CD4-positive, alpha-beta T cell treated with Interleukin-6 at 100 ng/mL for 8 hours (primary cell): ENCODE measurements at regions not wholly inside any gene's neighbourhood (a gene's known extent, or its start where the extent isn't known, plus 50 kb on each side); places are given as distances from the start of the nearest gene placed in this dataset.
"Not testable (repeated sequence)": the region's sequence is repeated elsewhere in the genome, so short reads cannot be mapped to it uniquely, and the experiment has no call there.

Experiments used
- DNase-seq: peaks from one replicate; pipeline ENCODE4 v3.0.0-alpha.2; 2020; ENCODE audit warnings: mixed read lengths, low spot score

DNA sequence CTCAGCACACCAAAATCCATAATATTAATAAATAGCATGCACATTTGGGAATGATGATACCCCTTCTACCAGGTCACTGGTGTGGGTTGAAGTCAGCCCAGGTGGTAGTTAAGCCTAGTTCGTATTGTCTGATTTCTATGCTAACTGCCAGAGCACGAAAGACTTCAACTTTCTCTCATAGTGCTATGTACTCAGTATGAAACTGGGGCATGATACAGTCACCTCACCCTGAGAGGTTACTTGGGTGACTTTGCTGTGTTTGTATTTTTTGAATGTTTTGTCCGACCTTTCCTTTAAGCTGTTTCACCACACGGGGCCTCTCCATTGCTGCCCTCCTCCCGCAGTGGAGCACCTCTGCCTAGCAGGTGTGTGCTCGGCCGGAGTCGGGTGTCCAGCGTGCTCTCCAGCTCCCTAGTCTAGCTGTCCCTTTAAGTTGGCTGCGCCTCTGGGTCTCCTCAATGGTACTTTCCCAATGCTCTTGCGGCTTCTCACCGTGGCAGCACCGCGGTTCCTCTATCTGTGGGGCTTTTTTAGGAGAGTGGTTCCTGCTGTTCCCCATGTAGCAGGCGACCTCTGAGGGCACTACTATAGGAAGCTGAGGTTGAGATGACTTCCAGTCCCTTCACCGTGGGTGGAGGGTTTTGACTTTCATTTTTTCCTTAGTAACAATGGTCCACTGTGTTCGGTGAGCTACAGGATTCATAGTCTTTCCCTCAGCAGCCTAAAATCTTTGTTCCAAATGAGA lies 524.0 kb upstream of the PFKP start:
- no peak for DNase-seq

DNA sequence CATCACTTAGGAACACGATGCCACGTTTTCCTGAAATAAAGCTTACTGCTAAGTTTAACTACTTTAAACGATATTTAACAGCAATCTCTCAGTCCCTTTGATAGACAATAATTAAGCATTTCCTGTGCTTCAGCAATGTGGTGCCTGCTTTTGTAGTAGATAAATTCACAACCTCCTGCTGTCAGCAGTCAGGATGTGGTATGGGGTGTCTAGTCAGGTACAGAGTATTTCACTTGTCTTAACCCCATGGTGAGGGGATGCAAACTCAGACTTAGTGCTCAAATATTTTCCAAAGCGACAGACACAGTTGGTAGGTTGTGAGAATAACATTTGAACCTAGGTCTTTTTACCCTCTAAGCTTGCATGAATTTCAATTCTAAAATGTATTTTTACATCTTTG lies 526.2 kb upstream of the PFKP start:
- no peak for DNase-seq

DNA sequence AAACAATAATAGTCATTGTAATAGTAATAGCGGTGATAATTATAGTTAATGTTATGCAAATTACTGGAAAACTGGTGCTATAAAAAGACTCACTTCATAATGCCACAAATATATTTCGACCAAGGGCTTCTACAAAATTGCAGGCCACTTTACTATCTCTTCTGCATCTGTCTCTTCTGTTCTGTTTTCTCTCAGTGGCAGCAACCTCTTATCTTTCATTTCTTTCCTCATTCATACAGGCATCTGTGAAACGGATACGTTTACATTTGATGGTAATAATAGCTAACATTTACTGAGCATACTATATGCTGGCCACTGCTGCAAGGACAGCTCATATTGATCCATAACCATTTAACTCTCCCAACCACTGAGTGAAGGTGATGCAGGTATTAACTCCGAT lies 537.4 kb upstream of the PFKP start:
- DNase-seq, result no peak

DNA sequence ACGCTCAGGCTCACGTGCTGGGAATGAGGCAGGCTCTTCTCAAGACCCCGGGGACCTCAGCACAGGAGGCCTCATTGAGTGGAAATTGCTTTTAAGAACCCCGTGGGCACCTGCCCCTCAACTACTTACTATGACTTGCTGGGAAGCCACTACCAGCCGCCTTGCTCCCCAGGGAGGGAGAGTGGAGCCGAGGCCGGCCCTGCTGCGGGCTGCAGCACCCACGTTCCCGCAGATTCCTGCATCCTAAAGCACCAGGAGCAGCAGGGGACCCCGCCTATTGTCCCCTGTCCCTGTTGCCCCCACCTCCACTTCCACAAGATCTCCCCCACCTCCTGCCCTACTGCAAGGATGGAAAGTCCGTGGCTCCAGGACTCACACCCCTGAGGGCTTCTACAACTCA lies 541.6 kb upstream of the PFKP start:
- no peak for DNase-seq

DNA sequence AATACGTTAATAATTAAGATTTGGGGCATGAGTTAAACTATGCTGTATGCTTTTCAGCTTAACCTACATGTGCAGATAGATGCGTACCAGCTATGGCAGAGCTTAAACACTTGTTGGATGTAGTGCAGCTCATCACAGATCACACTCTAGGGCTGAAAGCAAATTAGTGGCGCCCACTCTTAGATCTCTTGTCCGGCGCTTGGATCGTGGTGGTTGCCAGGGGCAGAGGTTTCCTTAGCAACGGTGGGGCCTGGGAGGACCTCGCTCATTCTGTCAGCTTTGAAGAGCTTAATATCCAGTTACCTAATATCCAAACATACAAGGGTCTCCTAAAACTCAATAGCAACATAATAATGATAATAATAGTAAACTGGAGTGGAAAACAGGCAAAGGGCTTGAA lies 548.2 kb upstream of the PFKP start:
- no peak for DNase-seq

DNA sequence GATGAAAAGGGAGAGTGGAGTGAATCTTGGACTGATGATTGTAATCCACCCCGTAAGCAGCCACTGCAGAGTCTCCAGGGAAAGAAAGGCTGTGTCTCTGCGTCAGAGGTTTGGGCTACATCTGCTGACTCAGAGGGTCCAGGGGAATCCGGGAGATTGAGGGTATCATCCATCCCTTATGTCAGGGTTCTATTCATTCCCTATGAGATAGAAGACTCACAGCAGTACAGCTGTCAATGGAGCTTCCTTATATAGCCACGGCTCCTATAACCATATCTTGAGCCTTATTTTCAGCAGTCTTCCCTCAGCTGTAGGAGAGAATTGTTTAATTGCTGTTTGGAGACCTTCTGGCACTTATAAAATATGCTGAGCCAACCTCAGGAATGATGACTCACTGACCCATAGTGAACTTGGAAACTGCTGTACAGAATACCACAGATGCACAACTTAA lies 558.2 kb upstream of the PFKP start:
- DNase-seq, result no peak

DNA sequence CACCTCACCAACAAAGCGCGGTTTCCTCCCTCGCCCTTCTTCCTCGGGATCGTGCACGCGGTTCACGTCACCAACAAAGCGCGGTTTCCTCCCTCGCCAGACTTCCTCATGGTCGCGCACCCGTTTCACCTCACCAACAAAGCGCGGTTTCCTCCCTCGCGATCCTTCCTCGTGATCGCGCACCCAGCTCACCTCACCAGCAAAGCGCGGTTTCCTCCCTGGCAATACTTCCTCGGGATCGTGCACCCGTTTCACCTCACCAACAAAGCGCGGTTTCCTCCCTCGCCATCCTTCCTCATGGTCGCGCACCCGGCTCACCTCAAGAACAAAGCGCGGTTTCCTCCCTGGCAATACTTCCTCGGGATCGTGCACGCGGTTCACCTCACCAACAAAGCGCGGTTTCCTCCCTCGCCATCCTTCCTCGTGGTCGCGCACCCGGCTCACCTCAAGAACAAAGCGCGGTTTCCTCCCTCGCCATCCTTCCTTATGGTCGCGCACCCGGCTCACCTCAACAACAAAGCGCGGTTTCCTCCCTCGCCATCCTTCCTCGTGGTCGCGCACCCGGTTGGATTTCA lies 565.9 kb upstream of the PFKP start:
- DNase-seq, result not testable (repeated sequence)

DNA sequence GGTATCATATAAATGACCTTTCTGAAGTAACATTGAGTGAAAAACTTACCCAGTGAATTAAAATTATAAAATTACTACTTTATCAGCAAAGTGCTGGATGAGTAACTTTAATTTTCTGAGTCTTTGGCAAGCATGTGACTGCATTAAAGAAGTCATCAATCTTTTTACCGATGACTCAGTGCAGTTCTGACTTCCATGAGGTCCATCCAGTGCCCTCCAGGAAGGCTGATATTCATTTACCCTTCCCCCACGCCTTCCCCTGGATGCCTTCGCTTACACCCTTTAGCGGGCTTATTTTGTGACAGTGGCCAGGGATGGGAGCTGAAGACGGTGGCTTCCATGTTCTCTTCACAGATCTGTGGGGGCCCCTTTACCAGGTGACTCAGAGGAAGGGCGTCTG lies 572.9 kb upstream of the PFKP start:
- DNase-seq, result no peak

DNA sequence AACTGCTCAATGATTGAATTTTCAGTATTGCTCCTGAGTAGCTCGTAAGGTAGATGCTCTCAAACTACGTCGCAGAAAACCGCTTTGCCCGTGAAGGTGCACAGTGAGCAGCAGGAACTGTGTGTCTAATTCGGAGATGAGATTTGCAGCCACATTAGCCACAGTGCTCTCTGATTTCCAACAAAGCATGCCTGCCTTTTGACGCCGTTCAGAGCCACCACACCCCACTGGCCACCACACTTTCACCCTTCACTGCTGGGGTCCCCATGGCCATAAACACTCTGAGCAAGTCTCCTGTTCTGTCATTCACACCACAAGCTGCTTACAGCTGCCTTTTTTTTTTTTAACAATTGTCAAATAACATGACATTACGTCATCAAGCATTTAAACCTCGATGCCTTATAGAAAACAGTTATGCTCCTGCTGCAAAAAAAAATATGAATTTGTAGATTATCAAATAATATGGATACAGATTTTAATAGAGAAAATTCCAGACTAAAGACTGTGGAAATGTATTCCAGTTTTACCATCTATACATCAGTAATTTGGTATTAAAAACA lies 578.8 kb upstream of the PFKP start:
- no peak for DNase-seq

DNA sequence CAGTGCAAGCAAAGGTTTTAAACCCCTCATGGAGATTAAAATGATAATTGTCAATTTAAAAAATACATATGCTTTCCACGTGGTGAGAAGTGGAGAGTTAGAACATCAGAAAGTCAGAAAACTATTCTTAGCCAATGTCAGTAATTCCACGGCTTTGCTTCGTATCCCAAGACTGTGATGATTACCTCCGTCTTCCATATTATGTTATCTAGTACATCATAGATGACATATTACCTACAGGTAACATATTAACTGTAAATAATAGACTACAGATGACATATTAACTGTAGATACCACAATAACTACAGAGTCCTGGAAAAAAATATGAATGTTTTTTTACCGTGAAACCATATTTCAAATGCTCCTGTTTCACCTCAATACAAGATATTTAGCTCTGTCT lies 579.4 kb upstream of the PFKP start:
- no peak for DNase-seq

DNA sequence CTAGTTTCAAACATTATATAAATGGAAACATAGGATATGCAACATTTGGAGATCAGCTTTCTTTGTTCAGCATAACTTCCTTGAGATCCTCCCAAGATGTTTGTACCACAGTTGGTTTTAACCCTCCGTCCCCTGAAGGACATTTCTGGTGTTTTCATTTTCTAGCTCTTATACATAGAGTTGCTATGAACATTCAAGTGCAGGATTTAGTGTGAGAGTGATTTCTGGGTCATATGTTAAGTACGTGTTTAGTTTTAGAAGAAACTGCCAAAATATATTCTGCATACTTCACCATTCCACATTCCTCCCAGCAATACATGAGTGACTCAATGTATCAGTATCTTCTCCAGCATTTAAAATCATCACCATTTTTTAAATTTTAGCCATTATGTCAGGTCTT lies 588.7 kb upstream of the PFKP start:
- no peak for DNase-seq

DNA sequence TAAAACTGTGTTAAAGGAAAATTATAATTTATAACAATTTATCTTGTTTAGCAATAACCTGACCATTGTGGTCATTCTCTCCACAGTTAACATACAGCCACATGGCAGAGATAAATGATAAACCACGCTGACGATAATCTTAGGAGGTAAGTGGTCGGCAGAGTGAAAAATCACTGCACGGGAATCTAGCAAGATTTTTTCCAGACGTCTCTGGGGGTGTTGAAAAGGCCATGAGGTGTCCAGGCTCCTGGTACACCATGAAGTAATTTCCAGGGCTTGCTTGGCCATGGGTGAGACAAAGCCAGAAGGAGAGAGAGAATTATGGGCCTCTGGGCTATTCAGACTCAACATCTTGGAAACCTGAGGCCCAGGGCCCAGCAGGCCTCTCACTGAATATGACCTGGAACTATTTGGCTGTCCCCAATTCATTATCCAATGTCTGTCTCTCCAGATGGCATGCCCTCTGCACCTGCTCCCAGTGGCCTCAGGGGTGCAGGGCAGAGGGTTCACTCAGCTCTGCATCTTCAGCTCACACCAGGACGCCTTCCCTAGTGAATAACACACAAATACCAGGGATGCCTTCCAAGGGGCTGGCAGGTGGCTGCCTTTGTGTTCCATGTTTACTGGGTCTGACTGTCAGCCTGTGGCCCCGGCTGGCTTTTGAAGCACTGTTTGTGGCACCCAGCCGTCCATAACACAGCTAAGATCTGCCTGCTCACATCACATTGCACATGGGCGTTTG lies 590.4 kb upstream of the PFKP start:
- no peak for DNase-seq

DNA sequence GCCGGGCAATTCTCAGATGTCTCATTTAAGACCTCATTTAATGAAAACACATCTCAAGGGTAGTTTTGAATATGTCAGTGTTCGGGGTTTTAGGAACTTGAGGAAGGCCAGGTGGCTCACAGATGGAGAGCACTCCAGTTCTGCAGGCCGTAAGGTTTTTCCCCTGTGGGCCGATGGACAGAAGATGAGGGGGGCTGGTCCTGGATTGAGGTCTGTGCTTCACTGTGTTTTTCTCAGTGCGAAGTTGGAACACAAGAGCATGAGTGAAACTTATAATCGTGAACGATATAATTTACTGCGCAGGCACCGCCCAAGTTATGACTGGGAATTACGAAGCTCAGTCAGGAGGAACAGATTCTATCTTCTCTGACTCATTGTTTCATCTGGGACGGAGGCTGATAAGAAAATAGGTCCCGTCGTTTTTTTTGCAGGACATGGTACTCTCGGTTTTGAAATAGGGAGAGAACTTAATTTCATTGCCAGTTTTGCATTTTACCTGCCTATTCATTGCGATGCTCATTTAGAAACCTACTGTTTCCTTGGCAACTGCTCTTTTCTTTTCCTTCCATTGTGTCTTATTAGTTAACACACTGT lies 591.0 kb upstream of the PFKP start:
- DNase-seq, result no peak

DNA sequence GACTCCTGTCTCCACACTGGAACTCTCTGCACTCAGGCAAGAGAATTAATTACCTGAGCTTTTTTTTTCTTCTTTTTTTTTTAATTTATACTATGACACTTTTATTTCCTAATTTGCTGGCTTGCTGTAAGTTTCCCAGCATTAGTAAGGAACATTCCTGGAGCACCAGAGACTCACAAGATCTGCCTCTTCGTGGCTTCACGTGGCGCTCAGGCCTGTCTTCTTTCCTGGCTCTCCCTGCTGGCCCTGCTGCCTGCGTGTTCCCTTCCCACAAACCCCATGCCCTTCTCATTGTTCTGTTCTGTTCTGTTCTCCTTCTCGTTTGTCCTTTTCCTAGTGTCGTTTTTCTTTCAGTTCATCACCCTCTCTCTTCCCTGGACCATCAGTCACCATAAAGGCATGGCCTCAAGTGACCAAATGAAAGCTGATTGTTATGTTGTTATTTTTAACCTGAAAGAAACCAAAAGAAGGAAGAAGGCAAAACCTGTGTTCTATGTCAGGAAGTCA lies 591.6 kb upstream of the PFKP start:
- DNase-seq, result no peak

DNA sequence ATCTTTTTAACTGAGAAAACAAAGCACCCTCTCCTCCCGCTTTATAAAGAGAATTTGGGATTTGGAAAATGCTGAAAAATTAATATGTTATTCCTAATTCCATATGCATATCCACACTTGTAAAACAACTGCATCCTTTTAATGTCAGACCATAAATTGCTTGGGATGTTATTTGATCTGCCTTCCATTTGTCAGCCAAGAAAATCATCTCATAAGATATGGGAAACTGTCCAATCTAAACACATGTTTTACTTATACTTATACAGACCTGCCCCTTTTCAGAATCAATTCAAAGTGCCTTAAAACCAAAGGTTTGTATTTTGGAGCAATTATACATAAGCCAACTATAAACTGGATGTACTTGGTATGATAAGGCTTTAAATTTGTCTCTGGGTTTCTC lies 595.5 kb upstream of the PFKP start:
- DNase-seq, result no peak

DNA sequence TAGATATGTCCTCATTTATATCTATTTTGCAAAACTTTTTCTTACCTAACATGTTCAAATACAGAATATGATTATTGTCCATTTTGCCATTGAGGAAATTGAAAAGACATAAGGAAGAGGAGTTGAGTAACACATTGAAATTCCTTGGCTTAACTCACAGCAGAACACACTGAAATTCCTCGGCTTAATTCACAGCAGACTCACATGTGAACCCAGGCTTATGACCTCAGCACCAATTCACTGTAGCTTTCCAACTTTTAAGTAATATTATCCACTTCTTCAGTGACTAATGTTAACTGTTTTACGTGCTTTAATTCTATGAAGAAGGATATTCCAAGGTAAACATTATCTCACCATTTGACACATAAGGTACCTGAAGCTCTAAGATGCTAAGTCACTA lies 597.5 kb upstream of the PFKP start:
- no peak for DNase-seq

DNA sequence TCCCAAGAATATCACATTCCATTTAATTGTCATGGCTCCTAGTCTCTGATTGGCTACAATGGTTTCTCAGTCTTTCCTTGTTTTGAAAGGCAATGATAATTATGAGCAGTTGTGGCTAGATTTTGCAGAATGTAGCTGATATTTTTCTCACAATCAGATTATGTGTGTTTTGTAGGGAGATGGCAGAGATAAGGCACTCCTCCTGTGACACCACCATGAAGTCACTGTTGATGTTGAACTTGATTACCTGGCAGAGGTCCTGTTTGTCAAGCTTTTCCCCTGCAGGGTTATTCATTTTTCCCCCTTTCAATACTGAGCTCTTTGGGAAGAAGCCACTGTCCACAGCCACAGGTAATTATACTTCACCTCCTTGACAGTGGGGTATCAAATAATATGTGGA lies 602.9 kb upstream of the PFKP start:
- DNase-seq, result no peak

DNA sequence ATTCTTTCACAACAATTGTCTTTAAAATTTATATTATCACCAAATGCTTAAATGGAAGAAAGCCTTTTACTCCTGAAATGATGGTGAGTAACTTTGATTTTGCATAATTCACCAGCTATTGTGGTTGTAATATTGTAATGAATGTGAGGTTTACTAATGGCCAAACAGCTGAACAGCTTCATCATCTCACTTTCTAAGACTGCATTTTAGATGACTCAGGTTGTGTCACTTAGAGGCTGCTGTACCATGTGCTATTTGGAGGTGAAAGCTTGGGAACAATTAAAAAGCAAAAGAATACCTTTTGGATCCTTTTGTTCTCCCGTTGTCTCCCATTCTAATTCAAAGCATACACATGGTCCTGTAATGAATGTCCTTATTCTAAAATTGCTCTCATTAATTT lies 604.0 kb upstream of the PFKP start:
- no peak for DNase-seq

DNA sequence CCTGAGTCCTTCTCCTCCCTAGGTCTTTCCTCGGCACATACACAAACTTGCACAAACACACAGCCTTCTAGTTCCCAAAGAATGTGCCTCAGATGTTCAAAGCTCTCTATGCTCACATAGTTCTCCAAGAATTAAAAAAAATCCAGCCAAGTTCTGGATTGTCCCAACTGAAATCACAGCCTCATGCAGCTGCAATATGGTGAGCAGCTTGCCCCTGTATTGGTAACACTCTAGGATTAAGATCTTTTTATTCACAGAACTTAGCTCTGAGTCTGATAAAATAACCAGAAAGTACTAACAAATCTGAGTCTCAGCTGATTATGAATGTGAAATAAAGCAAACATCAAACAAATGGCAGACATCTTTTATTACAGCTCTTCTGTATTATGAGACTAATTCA lies 604.8 kb upstream of the PFKP start:
- DNase-seq, result no peak

DNA sequence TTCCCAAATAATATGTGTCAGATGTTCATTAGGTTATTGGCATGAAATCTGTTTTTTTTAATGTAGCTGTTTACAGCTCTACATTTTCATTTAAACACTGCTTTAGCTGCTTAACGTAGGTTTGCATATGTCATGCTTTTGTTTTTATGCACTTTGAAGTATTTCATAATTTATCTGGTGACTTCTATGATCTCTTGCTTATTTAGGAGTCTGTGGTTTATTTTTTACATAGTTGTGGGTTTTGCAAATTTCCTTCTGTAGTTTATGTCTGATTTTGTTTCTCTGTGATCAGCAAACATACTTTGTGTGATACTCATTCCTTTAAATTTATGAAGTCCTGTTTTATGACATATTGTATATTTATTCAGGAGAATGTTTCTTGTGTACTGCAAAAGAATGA lies 606.5 kb upstream of the PFKP start:
- DNase-seq, result no peak

DNA sequence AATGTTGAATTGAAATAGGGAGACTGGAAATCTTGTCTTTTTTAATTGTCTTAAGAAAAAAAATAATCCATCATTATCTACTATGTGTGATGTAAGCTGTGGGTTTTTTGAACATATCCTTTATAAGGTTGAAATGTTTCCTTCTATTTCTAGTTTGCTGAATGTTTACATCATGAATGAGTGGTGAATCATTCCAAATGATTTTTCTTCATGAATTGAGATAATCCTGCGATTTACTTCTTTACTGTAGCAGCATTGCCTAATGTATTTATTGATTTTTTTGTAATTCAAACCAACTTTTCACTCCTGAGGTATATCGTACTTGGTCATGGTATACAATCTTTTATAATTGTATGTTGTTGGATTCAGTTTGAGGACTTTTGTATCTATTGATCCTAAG lies 607.6 kb upstream of the PFKP start:
- no peak for DNase-seq

DNA sequence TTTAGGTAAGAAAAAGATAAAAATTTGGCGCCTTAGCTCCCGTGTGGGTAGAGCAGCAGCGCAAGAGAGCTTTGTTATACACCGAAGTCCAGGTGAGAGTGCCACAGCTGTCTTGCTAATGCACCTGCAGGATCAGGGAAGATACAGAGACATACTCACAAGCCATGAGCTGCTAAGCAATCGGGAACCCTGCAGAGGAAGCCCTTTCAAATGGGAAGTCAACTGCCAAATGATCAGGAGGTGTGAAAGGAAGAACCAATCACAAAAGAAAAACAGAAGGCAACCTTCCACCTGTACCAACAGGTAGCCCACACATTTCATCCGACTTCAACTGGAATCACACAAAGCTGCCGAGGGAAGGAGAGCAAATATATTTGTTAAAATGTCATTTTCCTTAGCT lies 610.5 kb upstream of the PFKP start:
- DNase-seq, result no peak

DNA sequence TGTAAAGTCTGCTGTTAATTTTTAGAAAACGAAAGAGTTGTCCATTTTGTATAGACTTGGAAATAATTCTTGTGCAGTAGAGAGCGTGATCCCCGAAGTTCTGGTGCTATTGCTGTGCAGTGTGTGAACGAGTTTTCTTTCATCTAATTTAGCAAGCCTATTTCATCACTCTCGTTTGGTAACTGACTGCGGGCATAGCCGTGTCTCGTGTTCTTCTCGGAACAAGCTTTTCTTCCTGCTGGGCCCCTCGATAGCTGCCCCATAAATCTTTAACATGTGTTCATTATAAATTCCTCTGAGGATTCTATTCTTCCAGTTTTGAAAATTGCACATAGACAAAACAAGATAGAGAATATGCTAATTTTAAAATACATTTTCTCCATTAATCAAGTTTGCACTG lies 622.0 kb upstream of the PFKP start:
- no peak for DNase-seq
